T-helper 2 cell treated with Interferon-gamma antibody and Interleukin-4, amounts not matched to agents 100 ng/mL and 5 ng/mL, for 36 hours (primary cell): ENCODE measurements at regions not wholly inside any gene's neighbourhood (a gene's known extent, or its start where the extent isn't known, plus 50 kb on each side); places are given as distances from the start of the nearest gene placed in this dataset.

Source experiments
- intact Hi-C: fragments of 100-400 bp; cut with micrococcal nuclease; formaldehyde crosslinking; loops from one replicate; pipeline ENCODE4 v1.15.1; 2023

- intact Hi-C loops: no loop called here
These were observed 213.0 kb upstream of the CDYL start for GRCh38 chr6:4563156-4563555.

GRCh38 chr6:4561773-4562400 lies 214.3 kb upstream of the CDYL start:
- intact Hi-C loops: no loop called here

DNA sequence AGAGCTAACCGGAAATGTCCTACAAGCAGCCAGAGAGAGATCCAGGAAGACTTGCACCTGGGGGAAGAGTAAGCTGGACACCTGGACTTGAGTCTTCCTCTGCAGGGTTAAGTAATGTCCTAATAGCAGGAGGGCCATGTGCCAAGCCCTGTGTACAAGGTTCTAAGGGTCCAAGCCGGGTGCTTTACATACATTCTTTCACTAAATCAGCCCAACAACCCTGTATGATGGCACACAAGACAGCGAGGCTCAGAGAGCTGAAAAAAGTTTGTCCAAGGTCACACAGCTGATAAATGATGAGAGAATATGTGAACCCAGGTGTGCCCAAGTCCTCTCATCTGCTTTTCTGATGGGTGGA lies 215.1 kb upstream of the CDYL start:
- intact Hi-C loops: no loop called here

GRCh38 chr6:4560221-4561077 lies 215.8 kb upstream of the CDYL start:
- intact Hi-C loops: no loop called here

DNA sequence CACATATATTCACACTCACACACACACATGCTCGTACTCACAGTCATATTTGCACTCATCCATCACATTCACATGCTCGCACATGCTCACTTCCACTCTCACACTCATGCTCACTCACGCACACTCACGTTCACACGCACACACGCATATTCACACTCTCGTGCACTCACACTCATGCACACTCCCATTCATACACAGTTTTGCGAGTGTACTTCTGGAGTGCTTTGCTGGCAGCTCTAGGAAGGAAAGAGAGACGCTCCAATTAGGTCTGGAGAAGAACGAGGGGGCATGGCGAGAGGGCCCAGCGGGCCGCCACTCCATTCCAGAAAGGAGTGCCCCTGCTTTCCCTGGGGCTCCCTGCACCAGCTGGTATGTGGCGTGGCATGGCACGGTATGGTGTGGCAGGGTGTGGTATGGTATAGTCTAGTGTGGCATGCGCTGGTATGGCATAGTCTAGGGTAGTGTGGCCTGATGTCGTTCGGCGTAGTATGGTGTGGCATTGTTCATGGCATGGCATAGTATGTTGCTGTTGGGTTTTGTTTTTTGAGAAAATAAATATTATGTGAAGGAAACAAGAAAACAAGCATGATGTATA lies 216.8 kb upstream of the CDYL start:
- intact Hi-C loops: no loop called here

DNA sequence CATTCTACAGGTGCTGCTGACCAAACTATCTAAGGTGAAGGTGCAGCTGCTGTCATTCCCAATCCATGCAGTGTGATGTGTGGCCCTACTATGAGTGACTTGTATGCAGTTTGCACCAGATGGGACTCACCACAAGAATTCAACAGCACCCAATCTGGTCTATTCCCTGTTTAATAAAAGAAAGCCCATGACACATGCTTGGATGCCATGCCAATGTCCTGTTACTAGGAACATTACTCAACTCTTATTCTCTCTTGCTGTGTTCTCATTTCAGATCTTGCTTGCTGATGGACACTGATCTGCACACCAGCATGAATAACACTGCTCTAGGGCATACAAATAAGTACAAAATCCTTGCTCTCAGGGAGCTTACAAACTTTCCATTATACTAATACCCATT lies 221.6 kb upstream of the CDYL start:
- intact Hi-C loops: no loop called here

GRCh38 chr6:4553387-4553786 lies 222.8 kb upstream of the CDYL start:
- intact Hi-C loops: no loop called here

DNA sequence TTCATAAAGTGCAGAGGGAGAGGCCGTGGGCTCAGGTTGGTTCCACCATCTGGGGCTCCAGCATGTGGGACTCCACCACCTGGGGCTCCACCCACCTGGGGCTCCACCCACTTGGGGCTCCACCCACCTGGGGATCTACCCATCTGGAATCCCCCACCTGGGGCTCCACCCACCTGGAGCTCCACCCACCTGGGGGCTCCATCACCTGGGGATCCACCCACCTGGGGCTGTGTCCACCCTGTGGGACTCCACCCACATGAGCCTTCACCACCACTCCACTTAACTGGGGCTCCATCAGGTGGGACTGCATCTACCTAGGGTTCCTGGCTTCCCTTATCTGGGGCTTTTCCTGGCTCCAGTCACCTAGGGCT lies 226.0 kb upstream of the CDYL start:
- intact Hi-C loops: no loop called here

- intact Hi-C loops: no loop called here
These were observed 226.5 kb upstream of the CDYL start for GRCh38 chr6:4549556-4550226.

DNA sequence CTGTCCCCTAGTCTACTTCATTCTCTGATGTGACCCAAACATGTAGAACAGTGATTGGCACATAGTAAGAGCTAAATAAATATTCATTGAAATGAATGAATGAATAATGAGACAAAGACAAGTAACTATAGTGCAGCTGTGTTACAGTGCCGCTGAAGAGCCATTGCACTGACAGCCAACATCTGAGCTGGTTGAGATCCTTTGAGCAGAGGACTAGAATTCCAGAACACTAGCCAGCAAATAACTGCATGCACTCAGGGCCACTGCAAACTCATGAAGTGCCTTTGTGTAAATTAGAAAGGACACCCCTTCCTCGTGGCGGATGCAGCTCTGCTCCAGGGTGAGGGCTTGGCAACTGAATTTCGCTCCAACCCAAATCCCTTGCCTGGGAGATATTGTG lies 230.3 kb upstream of the CDYL start:
- intact Hi-C loops: no loop called here

GRCh38 chr6:4543596-4543995 lies 232.6 kb upstream of the CDYL start:
- intact Hi-C loops: no loop called here

- intact Hi-C loops: no loop called here
These were observed 242.6 kb upstream of the CDYL start for GRCh38 chr6:4533576-4533975.

- intact Hi-C loops: no loop called here
These were observed 244.8 kb upstream of the CDYL start for GRCh38 chr6:4531406-4531805.

DNA sequence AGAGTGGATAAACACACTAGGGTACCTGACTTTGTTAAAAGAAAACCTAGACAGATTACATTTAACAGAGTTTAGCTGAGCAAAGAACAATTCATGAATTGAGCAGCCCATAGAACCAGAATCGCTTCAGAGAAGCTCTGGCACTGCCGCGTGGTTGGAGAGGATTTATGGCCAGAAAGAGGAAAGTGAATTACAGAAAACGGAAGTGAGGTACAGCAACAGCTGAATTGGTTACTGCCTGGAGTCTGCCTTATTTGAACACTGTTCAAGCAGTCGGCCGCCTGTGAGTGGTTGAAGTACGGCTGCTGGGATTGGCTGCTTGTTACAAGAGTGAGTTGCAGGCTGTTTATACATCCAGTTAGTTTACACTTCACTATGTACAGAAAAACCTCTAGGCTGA lies 253.8 kb upstream of the CDYL start:
- intact Hi-C loops: no loop called here

DNA sequence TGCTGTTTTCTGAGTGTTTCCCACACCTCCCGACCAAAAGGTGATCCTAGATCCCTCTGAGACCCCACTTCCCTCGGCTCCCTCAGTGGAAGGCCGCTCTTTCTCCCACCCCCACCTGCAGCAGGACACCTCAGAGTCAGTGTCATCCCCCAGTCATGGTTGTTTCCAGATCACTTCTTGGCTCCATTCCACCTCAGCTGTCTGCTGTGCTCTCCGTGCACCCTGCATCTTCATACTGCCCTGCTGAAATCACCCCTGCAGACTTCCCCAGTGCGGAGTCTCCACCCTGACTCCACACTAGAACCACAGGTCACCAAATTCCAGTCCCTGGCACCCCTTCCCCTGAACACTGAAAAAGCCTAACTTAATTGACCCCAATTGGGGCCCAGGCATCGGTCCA lies 255.1 kb upstream of the CDYL start:
- intact Hi-C loops: no loop called here

- intact Hi-C loops: no loop called here
These were observed 257.7 kb upstream of the CDYL start for GRCh38 chr6:4518506-4518905.

- intact Hi-C loops: no loop called here
These were observed 260.0 kb upstream of the CDYL start for GRCh38 chr6:4516206-4516605.

- intact Hi-C loops: no loop called here
These were observed 262.6 kb upstream of the CDYL start for GRCh38 chr6:4513561-4513960.

DNA sequence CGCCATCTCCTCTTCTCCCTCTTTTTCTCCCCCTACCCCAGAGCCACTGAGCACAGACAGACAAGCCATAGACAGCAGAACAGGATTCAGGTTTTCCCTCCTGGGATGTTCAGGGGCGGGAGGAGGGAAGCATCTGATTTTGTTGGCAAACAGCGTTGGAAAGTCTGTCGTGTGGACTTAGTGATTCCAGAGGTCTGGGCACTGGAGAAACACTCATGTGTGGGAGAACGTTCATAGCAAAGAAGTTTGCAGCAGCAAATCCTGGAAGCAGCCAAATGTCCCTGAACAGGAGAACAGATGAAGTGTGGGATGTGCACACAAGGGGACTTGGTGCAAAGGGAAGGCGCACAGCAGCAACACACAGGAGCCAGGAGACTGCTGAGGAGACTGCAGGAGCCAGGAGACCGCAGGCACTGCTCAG lies 264.1 kb upstream of the CDYL start:
- intact Hi-C loops: no loop called here

- intact Hi-C loops: no loop called here
These were observed 264.6 kb upstream of the CDYL start for GRCh38 chr6:4511641-4512020.

GRCh38 chr6:4510906-4511640 lies 265.1 kb upstream of the CDYL start:
- intact Hi-C loops: no loop called here

- intact Hi-C loops: no loop called here
These were observed 265.9 kb upstream of the CDYL start for GRCh38 chr6:4510317-4510716.
